BE2C (cell line): ENCODE measurements at regions not wholly inside any gene's neighbourhood (a gene's known extent, or its start where the extent isn't known, plus 50 kb on each side); places are given as distances from the start of the nearest gene placed in this dataset.

ENCODE experiments used
- DNase-seq: peaks from one replicate; pipeline ENCODE4 v3.0.0-alpha.2; 2020
- H3K27me3 ChIP-seq: fragments of 250-450 bp; sonication (Bioruptor Pico); 2 replicates; pipeline ENCODE4 v1.5.1; 2020; ENCODE audit warnings: mild to moderate bottlenecking
- H3K36me3 ChIP-seq: fragments of 250-450 bp; sonication (Bioruptor Pico); 2 replicates; pipeline ENCODE4 v1.5.1; 2020; ENCODE audit warnings: mild to moderate bottlenecking
- H3K4me1 ChIP-seq: fragments of 250-450 bp; sonication (Bioruptor Pico); 2 replicates; pipeline ENCODE4 v1.5.1; 2020
- H3K4me3 ChIP-seq: 2 replicates; pipeline ENCODE4 v1.5.1; 2011; ENCODE audit warnings: low read depth, low read length
- H3K9me3 ChIP-seq: fragments of 250-450 bp; sonication (Bioruptor Pico); 2 replicates; pipeline ENCODE4 v1.5.1; 2020
- CTCF ChIP-seq: IDR thresholded peaks from 2 replicates; pipeline ENCODE4 v1.5.1; 2012; ENCODE audit warnings: mild to moderate bottlenecking, low read depth, low read length

GRCh38 chr5:40224421-40224820 lies 455.3 kb upstream of the PTGER4 start:
- no peak overlapping the region for H3K4me3 ChIP-seq
- TF ChIP-seq CTCF: no peak
- no peaks in the 10 kb centered on the region for H3K27me3 ChIP-seq
- no peaks in the 10 kb centered on the region for H3K4me1 ChIP-seq
- H3K36me3 ChIP-seq: no peaks in the 10 kb centered on the region
- no peak for DNase-seq
- no peaks in the 10 kb centered on the region; the same call in 1 of the 2 replicates for H3K9me3 ChIP-seq

GRCh38 chr5:40223884-40224402 lies 455.8 kb upstream of the PTGER4 start:
- H3K4me1 ChIP-seq: no peaks in the 10 kb centered on the region
- no peak for DNase-seq
- TF ChIP-seq CTCF: no peak
- H3K36me3 ChIP-seq: no peaks in the 10 kb centered on the region
- no peaks in the 10 kb centered on the region; the same call in 1 of the 2 replicates for H3K9me3 ChIP-seq
- no peak overlapping the region for H3K4me3 ChIP-seq
- no peaks in the 10 kb centered on the region for H3K27me3 ChIP-seq

GRCh38 chr5:40221796-40222195 lies 457.9 kb upstream of the PTGER4 start:
- TF ChIP-seq CTCF: no peak
- H3K4me3 ChIP-seq: no peak overlapping the region
- no peaks in the 10 kb centered on the region for H3K36me3 ChIP-seq
- no peaks in the 10 kb centered on the region for H3K4me1 ChIP-seq
- H3K27me3 ChIP-seq: no peaks in the 10 kb centered on the region
- no peak for DNase-seq
- no peaks in the 10 kb centered on the region; the same call in 1 of the 2 replicates for H3K9me3 ChIP-seq

- TF ChIP-seq CTCF: no peak
- H3K36me3 ChIP-seq: no peaks in the 10 kb centered on the region
Observed at GRCh38 chr5:40221255-40221654, 458.5 kb upstream of the PTGER4 start.

GRCh38 chr5:40220260-40220659 lies 459.5 kb upstream of the PTGER4 start:
- no peaks in the 10 kb centered on the region for H3K27me3 ChIP-seq
- H3K9me3 ChIP-seq: no peaks in the 10 kb centered on the region; the same call in 1 of the 2 replicates
- no peak overlapping the region for H3K4me3 ChIP-seq
- no peak for TF ChIP-seq CTCF
- no peaks in the 10 kb centered on the region for H3K36me3 ChIP-seq
- no peaks in the 10 kb centered on the region for H3K4me1 ChIP-seq
- DNase-seq: no peak

More at GRCh38 chr5:40221255-40221654, 458.5 kb upstream of the PTGER4 start:
- H3K4me3 ChIP-seq: no peak overlapping the region
- H3K4me1 ChIP-seq: no peaks in the 10 kb centered on the region
- no peaks in the 10 kb centered on the region; the same call in 1 of the 2 replicates for H3K9me3 ChIP-seq
- H3K27me3 ChIP-seq: no peaks in the 10 kb centered on the region
- no peak for DNase-seq

GRCh38 chr5:40217553-40217952 lies 462.2 kb upstream of the PTGER4 start:
- DNase-seq: no peak

More at GRCh38 chr5:40217553-40217952, 462.2 kb upstream of the PTGER4 start:
- Histone ChIP-seq H3K27me3 (no peaks in the 10 kb centered on the region), H3K9me3 (no peaks in the 10 kb centered on the region; the same call in 1 of the 2 replicates), H3K4me1 (no peaks in the 10 kb centered on the region), H3K36me3 (no peaks in the 10 kb centered on the region), H3K4me3 (no peak overlapping the region)
- TF ChIP-seq CTCF: no peak
